ENCODE measurements at regions not wholly inside any gene's neighbourhood (a gene's known extent, or its start where the extent isn't known, plus 50 kb on each side); places are given as distances from the start of the nearest gene placed in this dataset.

DNA sequence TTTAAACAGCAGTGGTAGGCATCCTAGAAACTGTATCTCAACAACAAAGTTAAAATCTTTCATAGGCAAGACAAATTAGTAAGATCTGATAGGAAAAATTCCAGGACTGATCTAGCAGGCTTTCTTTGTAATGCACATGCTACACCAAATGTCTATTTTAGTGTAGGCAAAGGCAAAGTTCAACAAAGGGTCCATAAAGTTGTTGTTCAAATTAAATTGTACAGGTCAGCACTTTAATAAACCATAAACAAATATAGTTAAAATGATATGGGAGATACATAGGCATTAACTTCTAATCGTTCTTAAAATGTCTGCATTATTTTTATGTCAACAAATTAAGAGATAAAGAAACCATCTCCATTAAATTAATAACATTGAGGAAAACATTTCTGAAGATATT is 413.0 kb downstream of the TUSC7 start:
- TF ChIP-seq TAF1 (IDR thresholded peaks at IDR 0.05; ENCODE audit: low read depth, low read length): no peak
- TF ChIP-seq, protein P1, sequence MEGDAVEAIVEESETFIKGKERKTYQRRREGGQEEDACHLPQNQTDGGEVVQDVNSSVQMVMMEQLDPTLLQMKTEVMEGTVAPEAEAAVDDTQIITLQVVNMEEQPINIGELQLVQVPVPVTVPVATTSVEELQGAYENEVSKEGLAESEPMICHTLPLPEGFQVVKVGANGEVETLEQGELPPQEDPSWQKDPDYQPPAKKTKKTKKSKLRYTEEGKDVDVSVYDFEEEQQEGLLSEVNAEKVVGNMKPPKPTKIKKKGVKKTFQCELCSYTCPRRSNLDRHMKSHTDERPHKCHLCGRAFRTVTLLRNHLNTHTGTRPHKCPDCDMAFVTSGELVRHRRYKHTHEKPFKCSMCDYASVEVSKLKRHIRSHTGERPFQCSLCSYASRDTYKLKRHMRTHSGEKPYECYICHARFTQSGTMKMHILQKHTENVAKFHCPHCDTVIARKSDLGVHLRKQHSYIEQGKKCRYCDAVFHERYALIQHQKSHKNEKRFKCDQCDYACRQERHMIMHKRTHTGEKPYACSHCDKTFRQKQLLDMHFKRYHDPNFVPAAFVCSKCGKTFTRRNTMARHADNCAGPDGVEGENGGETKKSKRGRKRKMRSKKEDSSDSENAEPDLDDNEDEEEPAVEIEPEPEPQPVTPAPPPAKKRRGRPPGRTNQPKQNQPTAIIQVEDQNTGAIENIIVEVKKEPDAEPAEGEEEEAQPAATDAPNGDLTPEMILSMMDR (IDR thresholded peaks at IDR 0.05; ENCODE audit: control extremely low read depth in 1 of 3, insufficient read depth in 1 of 3, low read depth in 1 of 3, low read length in 3 of 3): no peak
